NCI-H1105 treated with DMSO at 0.1 percent for 48 hours (cell line): ENCODE measurements at regions not wholly inside any gene's neighbourhood (a gene's known extent, or its start where the extent isn't known, plus 50 kb on each side); places are given as distances from the start of the nearest gene placed in this dataset.

Source experiments
- DNase-seq: peaks from one replicate; lab custom pipeline; 2025; lab: John Stamatoyannopoulos, UW

DNA sequence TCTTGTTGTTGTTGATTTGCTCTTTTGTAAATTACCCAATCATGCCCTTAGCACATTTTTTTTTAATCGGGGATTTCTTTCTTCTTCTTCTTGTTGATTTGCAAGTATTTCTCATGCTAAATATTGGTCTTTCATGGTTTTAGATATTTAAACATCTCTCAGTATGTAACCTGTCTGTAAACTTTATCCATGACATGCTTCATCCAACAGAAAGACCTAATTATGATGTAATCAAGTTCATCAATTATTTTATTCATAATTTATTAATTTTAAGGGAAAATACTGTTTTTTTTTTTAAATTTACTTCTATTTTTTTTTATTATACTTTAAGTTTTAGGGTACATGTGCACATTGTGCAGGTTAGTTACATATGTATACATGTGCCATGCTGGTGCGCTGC lies 69.8 kb downstream of the TNFSF18 start:
- no peak for DNase-seq
